ENCODE measurements at regions not wholly inside any gene's neighbourhood (a gene's known extent, or its start where the extent isn't known, plus 50 kb on each side); places are given as distances from the start of the nearest gene placed in this dataset.

GRCh38 chr12:105503619-105504018 lies 173.1 kb downstream of the C12orf75 start:
- TF ChIP-seq POLR2A (IDR thresholded peaks at IDR 0.05; ENCODE audit: low read depth) (no peak), CTCF (IDR thresholded peaks at IDR 0.05) (no peak), POLR2AphosphoS5 (IDR thresholded peaks at IDR 0.05) (no peak), EP300 (IDR thresholded peaks at IDR 0.05) (no peak)

Data from esophagus muscularis mucosa (tissue), 4 donors.